H9 (cell line): ENCODE measurements at regions not wholly inside any gene's neighbourhood (a gene's known extent, or its start where the extent isn't known, plus 50 kb on each side); places are given as distances from the start of the nearest gene placed in this dataset.
"Not testable (repeated sequence)": the region's sequence is repeated elsewhere in the genome, so short reads cannot be mapped to it uniquely, and the experiment has no call there.

Experiments used
- DNase-seq: peaks from one replicate; pipeline ENCODE4 v3.0.0-alpha.2; 2017
- H2AFZ ChIP-seq: one replicate; pipeline ENCODE4 v1.6.1; 2013; ENCODE audit warnings: mild to moderate bottlenecking, low read length, control low read depth, moderate library complexity
- H2AK5ac ChIP-seq: 2 replicates; pipeline ENCODE4 v1.6.1; 2013; ENCODE audit warnings: low read length, control low read depth, mixed read lengths; ENCODE audit not compliant: insufficient read length
- H2BK120ac ChIP-seq: one replicate; pipeline ENCODE4 v1.6.1; 2013; ENCODE audit warnings: low read depth, mild to moderate bottlenecking, low read length, control low read depth, inconsistent platforms; ENCODE audit not compliant: poor library complexity, severe bottlenecking
- H2BK12ac ChIP-seq: 2 replicates; pipeline ENCODE4 v1.6.1; 2013; ENCODE audit warnings: low read length, control low read depth, mixed read lengths, low read depth; ENCODE audit not compliant: insufficient read length
- H2BK15ac ChIP-seq: 2 replicates; pipeline ENCODE4 v1.6.1; 2013; ENCODE audit warnings: low read depth, low read length, control low read depth
- H2BK20ac ChIP-seq: one replicate; pipeline ENCODE4 v1.6.1; 2013; ENCODE audit warnings: low read depth, mild to moderate bottlenecking, low read length, control low read depth, inconsistent platforms; ENCODE audit not compliant: poor library complexity, severe bottlenecking
- H2BK5ac ChIP-seq: 2 replicates; pipeline ENCODE4 v1.6.1; 2013; ENCODE audit warnings: low read length, control low read depth, mixed read lengths; ENCODE audit not compliant: insufficient read length
- H3K14ac ChIP-seq: 2 replicates; pipeline ENCODE4 v1.6.1; 2013; ENCODE audit warnings: low read length, control low read depth; ENCODE audit not compliant: insufficient read depth
- H3K18ac ChIP-seq: 2 replicates; pipeline ENCODE4 v1.6.1; 2013; ENCODE audit warnings: low read depth, mild to moderate bottlenecking, mixed read lengths, low read length, control low read depth; ENCODE audit not compliant: insufficient read length
- H3K23ac ChIP-seq: 2 replicates; pipeline ENCODE4 v1.6.1; 2013; ENCODE audit warnings: low read length, control low read depth, mixed read lengths, low read depth; ENCODE audit not compliant: insufficient read length
- H3K23me2 ChIP-seq: 2 replicates; pipeline ENCODE4 v1.6.1; 2013; ENCODE audit warnings: low read depth, mild to moderate bottlenecking, mixed read lengths, low read length, control low read depth; ENCODE audit not compliant: insufficient read length, poor library complexity, severe bottlenecking
- H3K27ac ChIP-seq: 2 replicates; pipeline ENCODE4 v1.5.1; 2013; ENCODE audit warnings: low read length, control low read depth, mixed read lengths, low read depth; ENCODE audit not compliant: insufficient read length
- H3K27me3 ChIP-seq: 2 replicates; pipeline ENCODE4 v1.6.1; 2013; ENCODE audit warnings: low read length, control low read depth, inconsistent platforms; ENCODE audit not compliant: insufficient read depth
- H3K4ac ChIP-seq: 2 replicates; pipeline ENCODE4 v1.6.1; 2013; ENCODE audit warnings: low read depth, mild to moderate bottlenecking, control low read depth, inconsistent platforms, low read length, moderate library complexity
- H3K4me1 ChIP-seq: 2 replicates; pipeline ENCODE4 v1.6.1; 2013; ENCODE audit warnings: low read length, control low read depth, inconsistent platforms; ENCODE audit not compliant: insufficient read depth
- H3K4me2 ChIP-seq: 2 replicates; pipeline ENCODE4 v1.6.1; 2013; ENCODE audit warnings: low read length, control low read depth, mixed read lengths; ENCODE audit not compliant: insufficient read length, insufficient read depth
- H3K56ac ChIP-seq: 2 replicates; pipeline ENCODE4 v1.6.1; 2013; ENCODE audit warnings: low read depth, mild to moderate bottlenecking, mixed read lengths, low read length, control low read depth; ENCODE audit not compliant: insufficient read length
- H3K79me1 ChIP-seq: 2 replicates; pipeline ENCODE4 v1.6.1; 2013; ENCODE audit warnings: low read depth, mild to moderate bottlenecking, moderate library complexity, low read length, control low read depth, inconsistent platforms; ENCODE audit not compliant: insufficient read depth, poor library complexity, severe bottlenecking
- H3K79me2 ChIP-seq: 2 replicates; pipeline ENCODE4 v1.6.1; 2013; ENCODE audit warnings: low read length, control low read depth, inconsistent platforms; ENCODE audit not compliant: insufficient read depth
- H3K9ac ChIP-seq: 2 replicates; pipeline ENCODE4 v1.6.1; 2013; ENCODE audit warnings: low read length, control low read depth, mixed read lengths; ENCODE audit not compliant: insufficient read length; ENCODE audit errors: extremely low read depth
- H3K9me3 ChIP-seq: one replicate; pipeline ENCODE4 v1.6.1; 2013; ENCODE audit warnings: low read depth, low read length, inconsistent platforms; ENCODE audit not compliant: control insufficient read depth
- H3T11ph ChIP-seq: one replicate; pipeline ENCODE4 v1.6.1; 2013; ENCODE audit warnings: mild to moderate bottlenecking, low read length, control low read depth, inconsistent platforms
- H4K20me1 ChIP-seq: one replicate; pipeline ENCODE4 v1.6.1; 2013; ENCODE audit not compliant: control insufficient read depth, insufficient read length, insufficient read depth
- H4K5ac ChIP-seq: 2 replicates; pipeline ENCODE4 v1.6.1; 2013; ENCODE audit warnings: low read depth, mild to moderate bottlenecking, mixed read lengths, low read length, control low read depth; ENCODE audit not compliant: insufficient read length
- H4K8ac ChIP-seq: replicated peaks from 2 replicates; pipeline ENCODE4 v1.6.1; 2013; ENCODE audit warnings: low read length, control low read depth, mixed read lengths, low read depth; ENCODE audit not compliant: insufficient read length
- H4K91ac ChIP-seq: 2 replicates; pipeline ENCODE4 v1.6.1; 2013; ENCODE audit warnings: low read depth, mild to moderate bottlenecking, moderate library complexity, mixed read lengths, low read length, control low read depth; ENCODE audit not compliant: insufficient read length
- H3K27ac Mint-ChIP-seq, 3 experiments: 2 replicates in 2 of 3; 3 replicates in 1 of 3; pipeline ENCODE4 v1.8.0; 2020 to 2021; ENCODE audit warnings: mixed read lengths in 3 of 3, mild to moderate bottlenecking in 1 of 3, moderate library complexity in 1 of 3
- H3K27me3 Mint-ChIP-seq: 2 replicates; pipeline ENCODE4 v1.8.0; 2021; ENCODE audit warnings: low read depth, mild to moderate bottlenecking, moderate library complexity, mixed read lengths
- H3K36me3 Mint-ChIP-seq, 3 experiments: 2 replicates in 2 of 3; 3 replicates in 1 of 3; pipeline ENCODE4 v1.8.0; 2020 to 2021; ENCODE audit warnings: low read depth in 3 of 3, mixed read lengths in 3 of 3; ENCODE audit not compliant: insufficient read depth in 1 of 3
- H3K4me1 Mint-ChIP-seq, 2 experiments: 2 replicates each; pipeline ENCODE4 v1.8.0; 2020; ENCODE audit warnings: mixed read lengths in 2 of 2
- H3K4me3 Mint-ChIP-seq, 2 experiments: 2 replicates in 1 of 2; 3 replicates in 1 of 2; pipeline ENCODE4 v1.8.0; 2020 to 2021; ENCODE audit warnings: mild to moderate bottlenecking in 2 of 2, mixed read lengths in 2 of 2, moderate library complexity in 1 of 2
- H3K9me3 Mint-ChIP-seq, 2 experiments: 2 replicates in 1 of 2; 3 replicates in 1 of 2; pipeline ENCODE4 v1.8.0; 2020; ENCODE audit warnings: mild to moderate bottlenecking in 2 of 2, mixed read lengths in 2 of 2, moderate library complexity in 1 of 2
- WGBS: extraction: QIAGEN DNeasy Blood & Tissue Kit; methylation state at CpG from one replicate; pipeline ENCODE4 v1.1.7; 2013; ENCODE audit warnings: missing lambda C conversion rate, low lambda C conversion rate, mixed read lengths; ENCODE audit not compliant: insufficient read length; ENCODE audit errors: extremely low coverage; 5-methylcytosine and 5-hydroxymethylcytosine counted together

DNA sequence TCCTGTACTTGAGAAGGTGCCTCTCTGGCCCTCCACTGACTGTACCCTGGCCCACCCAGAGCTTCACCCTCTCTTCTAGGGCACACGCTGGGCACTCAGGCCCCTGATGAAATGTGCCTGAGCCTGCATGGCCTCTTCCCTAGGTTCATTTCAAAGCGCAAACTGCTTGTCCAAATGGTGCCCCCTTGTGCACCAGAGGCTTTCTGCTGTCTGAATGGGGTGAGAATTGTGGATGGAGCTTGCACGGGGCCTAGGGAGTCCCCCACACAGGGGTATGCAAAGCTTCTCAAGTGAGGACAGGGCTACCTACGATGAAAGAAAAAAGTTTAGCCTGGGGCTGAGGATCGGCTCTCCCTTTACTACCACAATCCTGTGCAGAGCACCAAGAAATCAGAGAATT, 116.9 kb upstream of the ZNF337 start:
- DNase-seq, H4K91ac ChIP-seq, H4K5ac ChIP-seq, H3K23ac ChIP-seq, H3K4me3 Mint-ChIP-seq, H3K9me3 ChIP-seq, H3K79me1 ChIP-seq, H3K27ac Mint-ChIP-seq, H3K9me3 Mint-ChIP-seq, H3K4me2 ChIP-seq, H2BK20ac ChIP-seq, H3K4me1 Mint-ChIP-seq, H2AFZ ChIP-seq, H3K14ac ChIP-seq, H2BK12ac ChIP-seq, H3K4ac ChIP-seq, H2BK120ac ChIP-seq, H3K27me3 Mint-ChIP-seq, H3K18ac ChIP-seq, H3K23me2 ChIP-seq, H2BK5ac ChIP-seq, H3K27ac ChIP-seq, H3K79me2 ChIP-seq, H2BK15ac ChIP-seq, H3K4me1 ChIP-seq, H3K56ac ChIP-seq, H3K36me3 Mint-ChIP-seq, H3K27me3 ChIP-seq, H3K9ac ChIP-seq, H4K8ac ChIP-seq, H2AK5ac ChIP-seq, H4K20me1 ChIP-seq, H3T11ph ChIP-seq: not testable (repeated sequence)
- no CpG with 5 or more reads among the region's 5 CpGs for WGBS

- H3K9me3 Mint-ChIP-seq, H3K4me3 Mint-ChIP-seq, H3K36me3 Mint-ChIP-seq, H2BK5ac ChIP-seq, H2BK20ac ChIP-seq, H3K79me1 ChIP-seq, H3K56ac ChIP-seq, H3K23me2 ChIP-seq, H3K18ac ChIP-seq, H3K14ac ChIP-seq, H2BK15ac ChIP-seq, H3T11ph ChIP-seq, DNase-seq, H3K4me2 ChIP-seq, H4K8ac ChIP-seq, H3K9ac ChIP-seq, H3K4ac ChIP-seq, H2AK5ac ChIP-seq, H3K27me3 ChIP-seq, H3K4me1 Mint-ChIP-seq, H2AFZ ChIP-seq, H4K20me1 ChIP-seq, H3K23ac ChIP-seq, H2BK120ac ChIP-seq, H4K91ac ChIP-seq, H3K27me3 Mint-ChIP-seq, H3K9me3 ChIP-seq, H4K5ac ChIP-seq, H3K4me1 ChIP-seq, H3K27ac Mint-ChIP-seq, H2BK12ac ChIP-seq, H3K79me2 ChIP-seq, H3K27ac ChIP-seq: not testable (repeated sequence)
- no CpG with 5 or more reads among the region's 45 CpGs for WGBS
Observed at GRCh38 chr20:25798174-25798993, 101.7 kb upstream of the ZNF337 start.
